ENCODE measurements at regions not wholly inside any gene's neighbourhood (a gene's known extent, or its start where the extent isn't known, plus 50 kb on each side); places are given as distances from the start of the nearest gene placed in this dataset.
A peak's percentile ranks its signal among the peaks of the same experiment; 100 is the strongest.

GRCh38 chr5:74212336-74212735 lies 428.2 kb downstream of the ENC1 start:
- TF ChIP-seq, protein P1, sequence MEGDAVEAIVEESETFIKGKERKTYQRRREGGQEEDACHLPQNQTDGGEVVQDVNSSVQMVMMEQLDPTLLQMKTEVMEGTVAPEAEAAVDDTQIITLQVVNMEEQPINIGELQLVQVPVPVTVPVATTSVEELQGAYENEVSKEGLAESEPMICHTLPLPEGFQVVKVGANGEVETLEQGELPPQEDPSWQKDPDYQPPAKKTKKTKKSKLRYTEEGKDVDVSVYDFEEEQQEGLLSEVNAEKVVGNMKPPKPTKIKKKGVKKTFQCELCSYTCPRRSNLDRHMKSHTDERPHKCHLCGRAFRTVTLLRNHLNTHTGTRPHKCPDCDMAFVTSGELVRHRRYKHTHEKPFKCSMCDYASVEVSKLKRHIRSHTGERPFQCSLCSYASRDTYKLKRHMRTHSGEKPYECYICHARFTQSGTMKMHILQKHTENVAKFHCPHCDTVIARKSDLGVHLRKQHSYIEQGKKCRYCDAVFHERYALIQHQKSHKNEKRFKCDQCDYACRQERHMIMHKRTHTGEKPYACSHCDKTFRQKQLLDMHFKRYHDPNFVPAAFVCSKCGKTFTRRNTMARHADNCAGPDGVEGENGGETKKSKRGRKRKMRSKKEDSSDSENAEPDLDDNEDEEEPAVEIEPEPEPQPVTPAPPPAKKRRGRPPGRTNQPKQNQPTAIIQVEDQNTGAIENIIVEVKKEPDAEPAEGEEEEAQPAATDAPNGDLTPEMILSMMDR (IDR thresholded peaks at IDR 0.05; ENCODE audit: borderline replicate concordance, extremely low read depth, low read length, poor library complexity, severe bottlenecking), result peak; percentile 28
- no peak for TF ChIP-seq EZH2 (IDR thresholded peaks at IDR 0.05; ENCODE audit: borderline replicate concordance, low read depth, low read length, severe bottlenecking)
